ENCODE measurements at regions not wholly inside any gene's neighbourhood (a gene's known extent, or its start where the extent isn't known, plus 50 kb on each side); places are given as distances from the start of the nearest gene placed in this dataset.

- Histone ChIP-seq H3K36me3 (ENCODE audit: insufficient read depth in 1 of 2, low read depth in 1 of 2) (no peaks in the 10 kb centered on the region), H3K4me1 (no peaks in the 10 kb centered on the region), H3K27ac (no peak overlapping the region), H3K27me3 (ENCODE audit: insufficient read depth in 3 of 3, low read length in 2 of 3) (peaks cover 0 to 7% (median 0%) of the 10 kb centered on the region in 3 donors), H3K4me3 (no peak overlapping the region), H3K9me3 (no peaks in the 10 kb centered on the region)
- DNase-seq (no peak), ATAC-seq (no peak)
- 85 to 92% (median 88%) methylated on average over 7 of the region's 7 CpGs for WGBS, 3 donors
- TF ChIP-seq, protein P1, sequence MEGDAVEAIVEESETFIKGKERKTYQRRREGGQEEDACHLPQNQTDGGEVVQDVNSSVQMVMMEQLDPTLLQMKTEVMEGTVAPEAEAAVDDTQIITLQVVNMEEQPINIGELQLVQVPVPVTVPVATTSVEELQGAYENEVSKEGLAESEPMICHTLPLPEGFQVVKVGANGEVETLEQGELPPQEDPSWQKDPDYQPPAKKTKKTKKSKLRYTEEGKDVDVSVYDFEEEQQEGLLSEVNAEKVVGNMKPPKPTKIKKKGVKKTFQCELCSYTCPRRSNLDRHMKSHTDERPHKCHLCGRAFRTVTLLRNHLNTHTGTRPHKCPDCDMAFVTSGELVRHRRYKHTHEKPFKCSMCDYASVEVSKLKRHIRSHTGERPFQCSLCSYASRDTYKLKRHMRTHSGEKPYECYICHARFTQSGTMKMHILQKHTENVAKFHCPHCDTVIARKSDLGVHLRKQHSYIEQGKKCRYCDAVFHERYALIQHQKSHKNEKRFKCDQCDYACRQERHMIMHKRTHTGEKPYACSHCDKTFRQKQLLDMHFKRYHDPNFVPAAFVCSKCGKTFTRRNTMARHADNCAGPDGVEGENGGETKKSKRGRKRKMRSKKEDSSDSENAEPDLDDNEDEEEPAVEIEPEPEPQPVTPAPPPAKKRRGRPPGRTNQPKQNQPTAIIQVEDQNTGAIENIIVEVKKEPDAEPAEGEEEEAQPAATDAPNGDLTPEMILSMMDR (IDR thresholded peaks at IDR 0.05), result no peak
- intact Hi-C loops (cut with DNase I), result no loop called here
These were observed 60.0 kb downstream of the ING1 start for GRCh38 chr13:110773480-110773879.

- intact Hi-C loops (cut with DNase I), result no loop called here
- Histone ChIP-seq H3K27me3 (ENCODE audit: insufficient read depth in 3 of 3, low read length in 2 of 3) (peaks cover 0 to 7% (median 0%) of the 10 kb centered on the region in 3 donors), H3K36me3 (ENCODE audit: insufficient read depth in 1 of 2, low read depth in 1 of 2) (no peaks in the 10 kb centered on the region), H3K9me3 (no peaks in the 10 kb centered on the region), H3K4me3 (no peak overlapping the region), H3K4me1 (no peaks in the 10 kb centered on the region), H3K27ac (no peak overlapping the region)
- no peak for ATAC-seq
- WGBS, 3 donors, result 100% methylated on average over 1 of the region's 1 CpG
- DNase-seq, result no peak
- TF ChIP-seq, protein P1 (IDR thresholded peaks at IDR 0.05), result no peak
These were observed 60.6 kb downstream of the ING1 start for GRCh38 chr13:110774051-110774450.

GRCh38 chr13:110774490-110774889, 61.0 kb downstream of the ING1 start:
- DNase-seq, result no peak
- Histone ChIP-seq H3K9me3 (no peaks in the 10 kb centered on the region), H3K36me3 (ENCODE audit: insufficient read depth in 1 of 2, low read depth in 1 of 2) (no peaks in the 10 kb centered on the region), H3K27me3 (ENCODE audit: insufficient read depth in 3 of 3, low read length in 2 of 3) (peaks cover 0 to 7% (median 0%) of the 10 kb centered on the region in 3 donors), H3K27ac (no peak overlapping the region), H3K4me1 (no peaks in the 10 kb centered on the region), H3K4me3 (no peak overlapping the region)
- no peak for ATAC-seq
- 95 to 96% (median 96%) methylated on average over 6 of the region's 6 CpGs for WGBS, 3 donors
- TF ChIP-seq, protein P1 (IDR thresholded peaks at IDR 0.05), result no peak
- intact Hi-C loops (cut with DNase I), result no loop called here

GRCh38 chr13:110775576-110775975, 62.1 kb downstream of the ING1 start:
- Histone ChIP-seq H3K27me3 (ENCODE audit: insufficient read depth in 3 of 3, low read length in 2 of 3) (peaks cover 0 to 7% (median 0%) of the 10 kb centered on the region in 3 donors), H3K4me1 (no peaks in the 10 kb centered on the region), H3K4me3 (no peak overlapping the region), H3K36me3 (ENCODE audit: insufficient read depth in 1 of 2, low read depth in 1 of 2) (no peaks in the 10 kb centered on the region), H3K9me3 (no peaks in the 10 kb centered on the region), H3K27ac (no peak overlapping the region)
- intact Hi-C loops (cut with DNase I), result no loop called here
- TF ChIP-seq, protein P1 (IDR thresholded peaks at IDR 0.05), result no peak
- ATAC-seq (no peak), DNase-seq (no peak)
- WGBS, 3 donors, result 89 to 93% (median 90%) methylated on average over 5 of the region's 5 CpGs

DNA sequence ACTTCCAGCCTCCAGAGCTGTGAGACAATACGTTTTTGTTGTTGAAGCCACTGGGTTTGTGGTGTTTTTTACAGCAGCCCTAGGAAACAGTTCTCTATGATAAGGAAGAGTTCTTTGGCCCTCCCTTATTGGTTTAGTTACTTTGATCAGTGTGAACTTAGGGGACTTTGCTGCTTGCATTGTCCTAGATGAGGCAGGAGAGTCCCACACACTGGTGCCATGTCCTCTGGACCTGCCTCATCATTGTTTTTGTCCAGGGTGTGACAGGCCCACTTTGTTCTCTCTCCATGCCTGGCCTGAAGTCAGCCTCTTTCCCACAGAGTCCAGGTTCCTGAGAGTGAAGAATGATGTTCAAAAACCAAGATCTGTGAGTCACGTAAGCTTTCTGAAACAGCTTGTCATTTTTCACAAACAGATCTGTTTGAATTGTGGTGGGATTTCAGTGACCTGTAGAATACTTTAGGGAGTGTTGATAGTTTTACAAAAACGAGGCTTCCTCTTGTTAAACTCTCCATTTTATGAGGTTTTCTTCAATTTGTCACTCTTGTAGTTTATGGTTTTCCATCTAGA, 63.8 kb downstream of the ING1 start:
- Histone ChIP-seq H3K9me3 (no peaks in the 10 kb centered on the region), H3K4me3 (no peak overlapping the region), H3K4me1 (no peaks in the 10 kb centered on the region), H3K27ac (no peak overlapping the region), H3K36me3 (ENCODE audit: insufficient read depth in 1 of 2, low read depth in 1 of 2) (no peaks in the 10 kb centered on the region), H3K27me3 (ENCODE audit: insufficient read depth in 3 of 3, low read length in 2 of 3) (peaks cover 0 to 5% (median 0%) of the 10 kb centered on the region in 3 donors)
- DNase-seq (no peak), ATAC-seq (no peak)
- TF ChIP-seq, protein P1 (IDR thresholded peaks at IDR 0.05), result no peak
- intact Hi-C loops (cut with DNase I), result no loop called here
- WGBS, 3 donors, result 79 to 86% (median 83%) methylated on average over 3 of the region's 3 CpGs

Measured in psoas muscle (tissue), 7 donors.